ENCODE measurements at regions not wholly inside any gene's neighbourhood (a gene's known extent, or its start where the extent isn't known, plus 50 kb on each side); places are given as distances from the start of the nearest gene placed in this dataset.

- TF ChIP-seq JDP2 (CRISPR knock-in tag; IDR thresholded peaks at IDR 0.05; ENCODE audit: borderline replicate concordance) = no peak
- no peak for TF ChIP-seq ZNF354B (CRISPR knock-in tag; IDR thresholded peaks at IDR 0.05)
- TF ChIP-seq ZBTB34 (CRISPR knock-in tag; IDR thresholded peaks at IDR 0.05) = no peak
- TF ChIP-seq, protein P1, sequence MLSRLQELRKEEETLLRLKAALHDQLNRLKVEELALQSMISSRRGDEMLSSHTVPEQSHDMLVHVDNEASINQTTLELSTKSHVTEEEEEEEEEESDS (CRISPR knock-in tag; IDR thresholded peaks at IDR 0.05; ENCODE audit: borderline replicate concordance) = no peak
- TF ChIP-seq ZNF101 (CRISPR knock-in tag; IDR thresholded peaks at IDR 0.05; ENCODE audit: borderline replicate concordance, low read depth) = no peak
- TF ChIP-seq PREB (CRISPR knock-in tag; IDR thresholded peaks at IDR 0.05) = no peak
- TF ChIP-seq ZNF331 (CRISPR knock-in tag; IDR thresholded peaks at IDR 0.05) = no peak
These were observed 91.3 kb upstream of the KL start (continued) for GRCh38 chr13:32924886-32925285.

- CTCF ChIA-PET (ENCODE audit: low intra/inter-chr PET ratio, low total read pairs) = no interaction called here
- Histone ChIP-seq H3K27me3 (ENCODE audit: control insufficient read depth in 1 of 2, insufficient read depth in 2 of 2, low read length in 2 of 2) (no peaks in the 10 kb centered on the region; a peak in 1 of 5 replicates), H3K9me3 (ENCODE audit: low read length) (no peaks in the 10 kb centered on the region), H3K4me2 (ENCODE audit: low read depth, low read length) (no peak overlapping the region), H3K9ac (ENCODE audit: insufficient read depth, low read depth, low read length) (no peak overlapping the region), H3K36me3 (replicated peaks in 1 of 2; ENCODE audit: control insufficient read depth in 1 of 2, insufficient read depth in 2 of 2, low read length in 2 of 2) (no peaks in the 10 kb centered on the region), H3K27ac (ENCODE audit: extremely low read length, insufficient read depth, low read length) (no peak overlapping the region), H2AFZ (ENCODE audit: low read length) (no peak overlapping the region), H3K4me1 (ENCODE audit: insufficient read depth, low read length) (peaks cover 9% of the 10 kb centered on the region; the same call in 1 of the 2 replicates), H3K4me3 (replicated peaks in 1 of 3; ENCODE audit: insufficient read depth in 1 of 3, low read depth in 2 of 3, low read length in 3 of 3) (no peak overlapping the region), H3K79me2 (ENCODE audit: insufficient read depth, low read length) (no peaks in the 10 kb centered on the region), H4K20me1 (ENCODE audit: insufficient read depth, low read length) (no peaks in the 10 kb centered on the region)
- FAIRE-seq (no peak), ATAC-seq (no peak), DNase-seq (ENCODE audit: low spot score) (no peak)
- POLR2A ChIA-PET = no interaction called here
- WGBS (ENCODE audit: low lambda C conversion rate) = 0% methylated on average over 1 of the region's 1 CpG
- in situ Hi-C loops (cut with HindIII; ENCODE audit: extremely low pct_ligation_motif_present, low pct_unique_long_range_greater_than_20kb) = no loop called here
- no TSS peak for BruUV-seq (replicated peaks)
- intact Hi-C loops (cut with micrococcal nuclease; ENCODE audit: unreplicated experiment) = no loop called here
- TF ChIP-seq ZBTB2 (CRISPR knock-in tag; IDR thresholded peaks at IDR 0.05; ENCODE audit: low read depth) = no peak
- TF ChIP-seq NPAS2 (CRISPR knock-in tag; IDR thresholded peaks at IDR 0.05; ENCODE audit: borderline replicate concordance) = no peak
- no peak for TF ChIP-seq ZNF136 (CRISPR knock-in tag; IDR thresholded peaks at IDR 0.05; ENCODE audit: low read depth)
- TF ChIP-seq ZNF251 (CRISPR knock-in tag; IDR thresholded peaks at IDR 0.05) = no peak
- TF ChIP-seq ZSCAN20 (CRISPR knock-in tag; IDR thresholded peaks at IDR 0.05; ENCODE audit: borderline replicate concordance) = no peak
- no peak for TF ChIP-seq NFKBIZ (CRISPR knock-in tag; IDR thresholded peaks at IDR 0.05)
- TF ChIP-seq RFX1 (IDR thresholded peaks at IDR 0.05) = no peak
- TF ChIP-seq, protein P2, sequence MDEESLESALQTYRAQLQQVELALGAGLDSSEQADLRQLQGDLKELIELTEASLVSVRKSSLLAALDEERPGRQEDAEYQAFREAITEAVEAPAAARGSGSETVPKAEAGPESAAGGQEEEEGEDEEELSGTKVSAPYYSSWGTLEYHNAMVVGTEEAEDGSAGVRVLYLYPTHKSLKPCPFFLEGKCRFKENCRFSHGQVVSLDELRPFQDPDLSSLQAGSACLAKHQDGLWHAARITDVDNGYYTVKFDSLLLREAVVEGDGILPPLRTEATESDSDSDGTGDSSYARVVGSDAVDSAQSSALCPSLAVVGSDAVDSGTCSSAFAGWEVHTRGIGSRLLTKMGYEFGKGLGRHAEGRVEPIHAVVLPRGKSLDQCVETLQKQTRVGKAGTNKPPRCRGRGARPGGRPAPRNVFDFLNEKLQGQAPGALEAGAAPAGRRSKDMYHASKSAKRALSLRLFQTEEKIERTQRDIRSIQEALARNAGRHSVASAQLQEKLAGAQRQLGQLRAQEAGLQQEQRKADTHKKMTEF (CRISPR knock-in tag; IDR thresholded peaks at IDR 0.05) = no peak
- TF ChIP-seq AHR (CRISPR knock-in tag; IDR thresholded peaks at IDR 0.05) = no peak
- TF ChIP-seq ZNF598 (CRISPR knock-in tag; IDR thresholded peaks at IDR 0.05; ENCODE audit: borderline replicate concordance) = no peak
- TF ChIP-seq THAP11 (CRISPR knock-in tag; IDR thresholded peaks at IDR 0.05) = no peak
- TF ChIP-seq, protein P3, sequence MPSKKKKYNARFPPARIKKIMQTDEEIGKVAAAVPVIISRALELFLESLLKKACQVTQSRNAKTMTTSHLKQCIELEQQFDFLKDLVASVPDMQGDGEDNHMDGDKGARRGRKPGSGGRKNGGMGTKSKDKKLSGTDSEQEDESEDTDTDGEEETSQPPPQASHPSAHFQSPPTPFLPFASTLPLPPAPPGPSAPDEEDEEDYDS (CRISPR knock-in tag; IDR thresholded peaks at IDR 0.05) = no peak
- TF ChIP-seq SSRP1 (CRISPR knock-in tag; IDR thresholded peaks at IDR 0.05) = no peak
- TF ChIP-seq WIZ (CRISPR knock-in tag; IDR thresholded peaks at IDR 0.05) = no peak
These were observed 90.7 kb upstream of the KL start for GRCh38 chr13:32925506-32925905.

Data from HepG2 (cell line).